ENCODE measurements at regions not wholly inside any gene's neighbourhood (a gene's known extent, or its start where the extent isn't known, plus 50 kb on each side); places are given as distances from the start of the nearest gene placed in this dataset.

DNA sequence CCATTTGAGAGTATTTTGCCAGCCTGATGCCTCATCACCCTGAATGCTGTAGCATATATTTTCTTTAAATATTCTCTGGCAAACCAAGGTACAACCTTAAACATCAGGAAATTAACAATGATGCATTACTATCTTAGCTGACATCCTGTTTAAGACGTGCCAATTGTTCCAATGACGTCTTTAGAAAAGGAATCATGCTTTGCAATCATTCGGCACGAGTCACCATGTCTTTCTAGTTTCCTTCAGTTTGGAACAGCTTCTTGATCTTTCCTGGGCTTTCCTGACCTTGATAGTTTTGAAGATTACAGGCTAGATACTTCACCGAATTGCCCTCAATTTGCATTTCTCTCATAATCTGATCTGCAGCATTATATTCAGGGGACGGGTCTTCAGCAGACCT, 88.2 kb upstream of the GLI2 start:
- TF ChIP-seq CTCF (IDR thresholded peaks at IDR 0.05) = no peak
- no peak for TF ChIP-seq EP300 (IDR thresholded peaks at IDR 0.05)
